CD14-positive monocyte (primary cell): ENCODE measurements at regions not wholly inside any gene's neighbourhood (a gene's known extent, or its start where the extent isn't known, plus 50 kb on each side); places are given as distances from the start of the nearest gene placed in this dataset.

ENCODE experiments used
- DNase-seq, 3 donors: peaks; one replicate each; pipeline ENCODE4 v3.0.0-alpha.2; 2011 to 2022
- H2AFZ ChIP-seq: 2 replicates; pipeline ENCODE4 v1.6.0; 2012; ENCODE audit warnings: mild to moderate bottlenecking, low read depth, low read length, inconsistent platforms; ENCODE audit not compliant: insufficient read depth, poor library complexity, severe bottlenecking
- H3K27ac ChIP-seq, 2 donors: 1 replicate in 1 of 2; 2 replicates in 1 of 2; pipeline ENCODE4 v1.5.1; 2012 to 2013; ENCODE audit warnings: low read length in 2 of 2, control low read depth in 1 of 2, inconsistent platforms in 1 of 2, low read depth in 1 of 2, mild to moderate bottlenecking in 1 of 2
- H3K27me3 ChIP-seq, 2 donors: one replicate each; pipeline versions ENCODE4 v1.6.0 to v1.6.1; 2011 to 2013; ENCODE audit warnings: low read length in 2 of 2; ENCODE audit not compliant: control insufficient read depth in 2 of 2, insufficient read depth in 2 of 2
- H3K36me3 ChIP-seq, 2 donors: replicated peaks in 1 of 2; 1 replicate in 1 of 2; 2 replicates in 1 of 2; pipeline versions ENCODE4 v1.5.1 to v1.6.1; 2012 to 2013; ENCODE audit warnings: low read length in 2 of 2, control low read depth in 1 of 2, inconsistent platforms in 1 of 2, mild to moderate bottlenecking in 1 of 2; ENCODE audit not compliant: insufficient read depth in 2 of 2, control insufficient read depth in 1 of 2
- H3K4me1 ChIP-seq, 2 donors: 1 replicate in 1 of 2; 2 replicates in 1 of 2; pipeline versions ENCODE4 v1.5.1 to v1.6.1; 2012 to 2013; ENCODE audit warnings: low read length in 2 of 2, control low read depth in 1 of 2, inconsistent platforms in 1 of 2, mild to moderate bottlenecking in 1 of 2, moderate library complexity in 1 of 2; ENCODE audit not compliant: insufficient read depth in 2 of 2, control insufficient read depth in 1 of 2
- H3K4me2 ChIP-seq: replicated peaks from 2 replicates; pipeline ENCODE3; 2012; ENCODE audit warnings: low read length, moderate library complexity, mild to moderate bottlenecking; ENCODE audit not compliant: poor library complexity, severe bottlenecking; ENCODE audit errors: extremely low read depth
- H3K4me3 ChIP-seq, 3 experiments: fragments of 200-600 bp in 1 of 3; sonication (generic) in 1 of 3; replicated peaks in 1 of 3; 1 replicate in 2 of 3; 2 replicates in 1 of 3; pipeline ENCODE4 v1.5.1; 2011 to 2013; ENCODE audit warnings: low read length in 3 of 3, mild to moderate bottlenecking in 3 of 3, control low read depth in 2 of 3, low read depth in 2 of 3, inconsistent platforms in 1 of 3, moderate library complexity in 1 of 3
- H3K79me2 ChIP-seq: 2 replicates; pipeline ENCODE4 v1.6.0; 2012; ENCODE audit warnings: mild to moderate bottlenecking, control low read depth, inconsistent platforms, low read length, moderate library complexity; ENCODE audit not compliant: insufficient read depth
- H3K9ac ChIP-seq: 2 replicates; pipeline ENCODE4 v1.6.0; 2017; ENCODE audit warnings: low read length, mild to moderate bottlenecking; ENCODE audit not compliant: insufficient read depth, poor library complexity, severe bottlenecking
- H3K9me3 ChIP-seq, 2 donors: replicated peaks in 1 of 2; 1 replicate in 1 of 2; 2 replicates in 1 of 2; pipeline versions ENCODE4 v1.5.1 to v1.6.1; 2012 to 2013; ENCODE audit warnings: low read length in 2 of 2, control low read depth in 1 of 2; ENCODE audit not compliant: control insufficient read depth in 1 of 2, insufficient read depth in 1 of 2
- H4K20me1 ChIP-seq: 2 replicates; pipeline ENCODE4 v1.6.0; 2012; ENCODE audit warnings: mild to moderate bottlenecking, low read length, control low read depth, moderate library complexity; ENCODE audit not compliant: insufficient read depth
- H3K27ac Mint-ChIP-seq, 7 donors: one replicate each; pipeline ENCODE4 v1.8.0; 2020; ENCODE audit warnings: mild to moderate bottlenecking in 7 of 7, mixed read lengths in 7 of 7, moderate library complexity in 6 of 7, inconsistent platforms in 2 of 7
- H3K27me3 Mint-ChIP-seq, 3 donors: one replicate each; pipeline ENCODE4 v1.8.0; 2021 to 2022; ENCODE audit warnings: low read depth in 3 of 3, mild to moderate bottlenecking in 3 of 3, mixed read lengths in 3 of 3, moderate library complexity in 3 of 3, inconsistent platforms in 1 of 3
- H3K36me3 Mint-ChIP-seq, 2 donors: one replicate each; pipeline ENCODE4 v1.8.0; 2020; ENCODE audit warnings: mixed read lengths in 2 of 2, inconsistent platforms in 1 of 2, mild to moderate bottlenecking in 1 of 2
- H3K4me1 Mint-ChIP-seq: one replicate; pipeline ENCODE4 v1.8.0; 2020; ENCODE audit warnings: mild to moderate bottlenecking, mixed read lengths
- H3K4me3 Mint-ChIP-seq, 2 donors: one replicate each; pipeline ENCODE4 v1.8.0; 2020; ENCODE audit warnings: mild to moderate bottlenecking in 2 of 2, mixed read lengths in 2 of 2, moderate library complexity in 1 of 2
- H3K9me3 Mint-ChIP-seq, 7 donors: one replicate each; pipeline ENCODE4 v1.8.0; 2020 to 2022; ENCODE audit warnings: mixed read lengths in 7 of 7, mild to moderate bottlenecking in 6 of 7, moderate library complexity in 6 of 7, inconsistent platforms in 2 of 7
- WGBS: methylation state at CpG from one replicate; pipeline ENCODE4 v1.1.5; 2013; ENCODE audit warnings: missing lambda C conversion rate; ENCODE audit not compliant: insufficient coverage; 5-methylcytosine and 5-hydroxymethylcytosine counted together
- intact Hi-C, 2 donors: fragments of 100-400 bp; cut with micrococcal nuclease; formaldehyde crosslinking; loops; one replicate each; pipeline versions ENCODE4 v1.15.0 to v1.15.1; 2023
- TF ChIP-seq, protein P1 (sequence below): fragments of 200-600 bp; IDR thresholded peaks from one replicate; pipeline ENCODE4 v1.8.0; 2022; ENCODE audit warnings: antibody characterized with exemption, mild to moderate bottlenecking

GRCh38 chr5:121313886-121314285, 537.8 kb upstream of the FTMT start:
- no peak for DNase-seq
- Mint-ChIP-seq H3K9me3 (peaks cover 3 to 8% (median 6%) of the 10 kb centered on the region in 7 donors), H3K27me3 (peaks cover 0 to 1% (median 0%) of the 10 kb centered on the region in 3 donors), H3K4me1 (no peaks in the 10 kb centered on the region), H3K27ac (no peak overlapping the region), H3K36me3 (no peaks in the 10 kb centered on the region), H3K4me3 (no peak overlapping the region)
- Histone ChIP-seq H3K4me3 (no peak overlapping the region), H3K4me2 (no peak overlapping the region), H3K79me2 (no peaks in the 10 kb centered on the region), H3K4me1 (no peaks in the 10 kb centered on the region), H3K27me3 (no peaks in the 10 kb centered on the region), H4K20me1 (no peaks in the 10 kb centered on the region), H2AFZ (no peak overlapping the region), H3K9me3 (peaks cover 6 to 16% of the 10 kb centered on the region in 2 donors), H3K27ac (no peak overlapping the region), H3K36me3 (no peaks in the 10 kb centered on the region), H3K9ac (no peak overlapping the region)
- intact Hi-C loops: no loop called here
- TF ChIP-seq, protein P1, sequence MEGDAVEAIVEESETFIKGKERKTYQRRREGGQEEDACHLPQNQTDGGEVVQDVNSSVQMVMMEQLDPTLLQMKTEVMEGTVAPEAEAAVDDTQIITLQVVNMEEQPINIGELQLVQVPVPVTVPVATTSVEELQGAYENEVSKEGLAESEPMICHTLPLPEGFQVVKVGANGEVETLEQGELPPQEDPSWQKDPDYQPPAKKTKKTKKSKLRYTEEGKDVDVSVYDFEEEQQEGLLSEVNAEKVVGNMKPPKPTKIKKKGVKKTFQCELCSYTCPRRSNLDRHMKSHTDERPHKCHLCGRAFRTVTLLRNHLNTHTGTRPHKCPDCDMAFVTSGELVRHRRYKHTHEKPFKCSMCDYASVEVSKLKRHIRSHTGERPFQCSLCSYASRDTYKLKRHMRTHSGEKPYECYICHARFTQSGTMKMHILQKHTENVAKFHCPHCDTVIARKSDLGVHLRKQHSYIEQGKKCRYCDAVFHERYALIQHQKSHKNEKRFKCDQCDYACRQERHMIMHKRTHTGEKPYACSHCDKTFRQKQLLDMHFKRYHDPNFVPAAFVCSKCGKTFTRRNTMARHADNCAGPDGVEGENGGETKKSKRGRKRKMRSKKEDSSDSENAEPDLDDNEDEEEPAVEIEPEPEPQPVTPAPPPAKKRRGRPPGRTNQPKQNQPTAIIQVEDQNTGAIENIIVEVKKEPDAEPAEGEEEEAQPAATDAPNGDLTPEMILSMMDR: no peak
- no CpG with 5 or more reads among the region's 1 CpG for WGBS

GRCh38 chr5:121315786-121316185, 535.9 kb upstream of the FTMT start:
- Mint-ChIP-seq H3K36me3 (no peaks in the 10 kb centered on the region), H3K9me3 (peaks cover 3 to 10% (median 8%) of the 10 kb centered on the region in 7 donors), H3K27ac (no peak overlapping the region), H3K4me1 (no peaks in the 10 kb centered on the region), H3K27me3 (no peaks in the 10 kb centered on the region), H3K4me3 (no peak overlapping the region)
- no peaks in the 10 kb centered on the region for H3K36me3 ChIP-seq
- no peak overlapping the region for H3K4me2 ChIP-seq
- H3K27ac ChIP-seq: no peak overlapping the region
- no peaks in the 10 kb centered on the region for H4K20me1 ChIP-seq
- H3K79me2 ChIP-seq: no peaks in the 10 kb centered on the region
- no peak overlapping the region for H2AFZ ChIP-seq
- DNase-seq: no peak
- H3K9ac ChIP-seq: no peak overlapping the region
- H3K4me3 ChIP-seq: no peak overlapping the region
- WGBS: 100% methylated on average over 1 of the region's 1 CpG
- H3K4me1 ChIP-seq: no peaks in the 10 kb centered on the region
- TF ChIP-seq, protein P1: no peak
- H3K27me3 ChIP-seq: no peaks in the 10 kb centered on the region
- intact Hi-C loops: no loop called here
- H3K9me3 ChIP-seq: peaks cover 10 to 21% of the 10 kb centered on the region in 2 donors
